Stomach (tissue), 4 donors: ENCODE measurements at regions not wholly inside any gene's neighbourhood (a gene's known extent, or its start where the extent isn't known, plus 50 kb on each side); places are given as distances from the start of the nearest gene placed in this dataset.

Source experiments
- CTCF ChIP-seq, 7 experiments: fragments of 450-650 bp in 4 of 7; fragments of 200-600 bp in 3 of 7; sonication (generic) in 3 of 7; IDR thresholded peaks; one replicate each; pipeline ENCODE4 v1.5.1; 2016 to 2019; ENCODE audit warnings: antibody characterized with exemption in 7 of 7, control low read depth in 2 of 7, mild to moderate bottlenecking in 1 of 7
- EP300 ChIP-seq: sonication (generic); formaldehyde crosslinking; IDR thresholded peaks from one replicate; pipeline ENCODE4 v1.6.1; 2017; ENCODE audit warnings: antibody characterized with exemption
- POLR2A ChIP-seq, 4 donors: fragments of 450-650 bp; IDR thresholded peaks; one replicate each; pipeline ENCODE4 v1.6.1; 2016; ENCODE audit warnings: antibody characterized with exemption in 4 of 4, control low read depth in 2 of 4, mild to moderate bottlenecking in 1 of 4, moderate library complexity in 1 of 4

- TF ChIP-seq CTCF (IDR thresholded peaks at IDR 0.05) (no peak), EP300 (no peak), POLR2A (IDR thresholded peaks at IDR 0.05) (no peak)
These were observed 110.8 kb upstream of the NR2F2 start for GRCh38 chr15:96219681-96220080.
